SK-N-MC (cell line): ENCODE measurements at regions not wholly inside any gene's neighbourhood (a gene's known extent, or its start where the extent isn't known, plus 50 kb on each side); places are given as distances from the start of the nearest gene placed in this dataset.

Source experiments
- DNase-seq: peaks from one replicate; pipeline ENCODE4 v3.0.0-alpha.2; 2011; ENCODE audit warnings: low read depth, low spot score
- H3K27ac ChIP-seq: fragments of 200-600 bp; sonication (generic); 2 replicates; pipeline ENCODE4 v1.5.1; 2016; ENCODE audit warnings: mixed run types
- H3K36me3 ChIP-seq: fragments of 200-600 bp; sonication (generic); 2 replicates; pipeline ENCODE4 v1.6.1; 2017; ENCODE audit warnings: antibody characterized with exemption, low read length, mixed read lengths; ENCODE audit not compliant: insufficient read depth
- H3K4me3 ChIP-seq: fragments of 200-600 bp; sonication (generic); 2 replicates; pipeline ENCODE4 v1.5.1; 2016
- H3K9ac ChIP-seq: fragments of 200-600 bp; sonication (generic); 2 replicates; pipeline ENCODE4 v1.8.0; 2017; ENCODE audit warnings: mixed run types, mixed read lengths; ENCODE audit not compliant: insufficient read length
- H3K9me3 ChIP-seq: fragments of 200-600 bp; sonication (generic); 2 replicates; pipeline ENCODE4 v1.6.1; 2017; ENCODE audit warnings: low read depth, mild to moderate bottlenecking, antibody characterized with exemption, low read length, moderate library complexity, mixed read lengths
- EZH2 ChIP-seq: fragments of 200-600 bp; sonication (generic); IDR thresholded peaks from one replicate; pipeline ENCODE4 v1.6.1; 2017; ENCODE audit warnings: antibody characterized with exemption
- FOXP2 ChIP-seq: optimal IDR thresholded peaks from 2 replicates; pipeline ENCODE3; 2011; ENCODE audit warnings: mild to moderate bottlenecking, moderate library complexity; ENCODE audit not compliant: insufficient read depth; ENCODE audit errors: extremely low read length, control extremely low read depth
- POLR2AphosphoS5 ChIP-seq: IDR thresholded peaks from 2 replicates; pipeline ENCODE4 v1.6.1; 2012; ENCODE audit warnings: mild to moderate bottlenecking, low read depth, low read length, borderline replicate concordance

- H3K9ac ChIP-seq, result no peak overlapping the region
- no peak overlapping the region for H3K27ac ChIP-seq
- no peak for TF ChIP-seq EZH2
- no peak for TF ChIP-seq POLR2AphosphoS5
- no peak for TF ChIP-seq FOXP2
- H3K36me3 ChIP-seq, result no peaks in the 10 kb centered on the region
- DNase-seq, result no peak
- H3K4me3 ChIP-seq, result no peak overlapping the region
- no peaks in the 10 kb centered on the region for H3K9me3 ChIP-seq
Observed at GRCh38 chr18:69158944-69159343, 241.7 kb upstream of the DOK6 start.

- H3K27ac ChIP-seq, result no peak overlapping the region
- TF ChIP-seq EZH2, result no peak
- TF ChIP-seq FOXP2, result no peak
- no peak for TF ChIP-seq POLR2AphosphoS5
- no peak overlapping the region for H3K4me3 ChIP-seq
- no peak overlapping the region for H3K9ac ChIP-seq
- no peak for DNase-seq
- no peaks in the 10 kb centered on the region for H3K36me3 ChIP-seq
- H3K9me3 ChIP-seq, result no peaks in the 10 kb centered on the region
Observed at GRCh38 chr18:69161383-69162028, 239.2 kb upstream of the DOK6 start.

GRCh38 chr18:69162649-69163048 is 238.0 kb upstream of the DOK6 start:
- no peaks in the 10 kb centered on the region for H3K9me3 ChIP-seq
- TF ChIP-seq POLR2AphosphoS5 (no peak), FOXP2 (no peak), EZH2 (no peak)
- no peak for DNase-seq

GRCh38 chr18:69172046-69172445 is 228.6 kb upstream of the DOK6 start:
- no peak overlapping the region for H3K27ac ChIP-seq
- no peak overlapping the region for H3K4me3 ChIP-seq
- no peak for DNase-seq
- H3K36me3 ChIP-seq, result no peaks in the 10 kb centered on the region
- H3K9ac ChIP-seq, result no peak overlapping the region
- no peaks in the 10 kb centered on the region for H3K9me3 ChIP-seq
- TF ChIP-seq POLR2AphosphoS5, result no peak
- no peak for TF ChIP-seq EZH2
- no peak for TF ChIP-seq FOXP2

More at GRCh38 chr18:69162649-69163048, 238.0 kb upstream of the DOK6 start:
- Histone ChIP-seq H3K36me3 (no peaks in the 10 kb centered on the region), H3K4me3 (no peak overlapping the region), H3K27ac (no peak overlapping the region), H3K9ac (no peak overlapping the region)

- no peak overlapping the region for H3K9ac ChIP-seq
- no peak overlapping the region for H3K27ac ChIP-seq
Observed at GRCh38 chr18:69175681-69176080, 225.0 kb upstream of the DOK6 start.

GRCh38 chr18:69176741-69177140 is 223.9 kb upstream of the DOK6 start:
- H3K27ac ChIP-seq, result no peak overlapping the region
- no peak overlapping the region for H3K4me3 ChIP-seq
- TF ChIP-seq EZH2, result no peak
- no peak for TF ChIP-seq POLR2AphosphoS5
- TF ChIP-seq FOXP2, result no peak
- DNase-seq, result no peak
- H3K9me3 ChIP-seq, result no peaks in the 10 kb centered on the region
- H3K36me3 ChIP-seq, result no peaks in the 10 kb centered on the region
- no peak overlapping the region for H3K9ac ChIP-seq

More at GRCh38 chr18:69175681-69176080, 225.0 kb upstream of the DOK6 start:
- Histone ChIP-seq H3K36me3 (no peaks in the 10 kb centered on the region), H3K4me3 (no peak overlapping the region), H3K9me3 (no peaks in the 10 kb centered on the region)
- DNase-seq, result no peak
- TF ChIP-seq FOXP2 (no peak), POLR2AphosphoS5 (no peak), EZH2 (no peak)

GRCh38 chr18:69177702-69178101 is 223.0 kb upstream of the DOK6 start:
- Histone ChIP-seq H3K4me3 (no peak overlapping the region), H3K36me3 (no peaks in the 10 kb centered on the region), H3K9me3 (no peaks in the 10 kb centered on the region), H3K9ac (no peak overlapping the region), H3K27ac (no peak overlapping the region)
- no peak for TF ChIP-seq FOXP2
- no peak for TF ChIP-seq POLR2AphosphoS5
- TF ChIP-seq EZH2, result no peak
- DNase-seq, result no peak

GRCh38 chr18:69186162-69186561 is 214.5 kb upstream of the DOK6 start:
- Histone ChIP-seq H3K27ac (no peak overlapping the region), H3K4me3 (no peak overlapping the region), H3K9ac (no peak overlapping the region), H3K36me3 (no peaks in the 10 kb centered on the region), H3K9me3 (no peaks in the 10 kb centered on the region)
- TF ChIP-seq POLR2AphosphoS5 (no peak), EZH2 (no peak), FOXP2 (no peak)
- no peak for DNase-seq

GRCh38 chr18:69196336-69196735 is 204.4 kb upstream of the DOK6 start:
- H3K27ac ChIP-seq, result no peak overlapping the region
- no peak overlapping the region for H3K4me3 ChIP-seq
- H3K9ac ChIP-seq, result no peak overlapping the region
- no peak for DNase-seq
- no peaks in the 10 kb centered on the region for H3K36me3 ChIP-seq
- H3K9me3 ChIP-seq, result no peaks in the 10 kb centered on the region
- no peak for TF ChIP-seq FOXP2
- no peak for TF ChIP-seq POLR2AphosphoS5
- TF ChIP-seq EZH2, result no peak
